HG03280 (cell line): ENCODE measurements at regions not wholly inside any gene's neighbourhood (a gene's known extent, or its start where the extent isn't known, plus 50 kb on each side); places are given as distances from the start of the nearest gene placed in this dataset.
"Not testable (repeated sequence)": the region's sequence is repeated elsewhere in the genome, so short reads cannot be mapped to it uniquely, and the experiment has no call there.

ENCODE experiments used
- ATAC-seq: cut with Tn5 transposase; IDR thresholded peaks from one replicate; pipeline ENCODE4 v1.9.1; 2021; ENCODE audit warnings: mild to moderate bottlenecking, moderate library complexity; ENCODE audit not compliant: unreplicated experiment

GRCh38 chr14:42556551-42556950 lies 949.9 kb downstream of the LRFN5 start:
- ATAC-seq: no peak

GRCh38 chr14:42555365-42555764 lies 948.7 kb downstream of the LRFN5 start:
- ATAC-seq: no peak

GRCh38 chr14:42554091-42554490 lies 947.4 kb downstream of the LRFN5 start:
- no peak for ATAC-seq

GRCh38 chr14:42550310-42550709 lies 943.6 kb downstream of the LRFN5 start:
- ATAC-seq: no peak

GRCh38 chr14:42548349-42548748 lies 941.7 kb downstream of the LRFN5 start:
- no peak for ATAC-seq

GRCh38 chr14:42545636-42546035 lies 939.0 kb downstream of the LRFN5 start:
- ATAC-seq: no peak

- ATAC-seq: no peak
Measured at GRCh38 chr14:42541535-42542001, 934.9 kb downstream of the LRFN5 start.

- no peak for ATAC-seq
Measured at GRCh38 chr14:42535397-42535796, 928.7 kb downstream of the LRFN5 start.

GRCh38 chr14:42533476-42533875 lies 926.8 kb downstream of the LRFN5 start:
- no peak for ATAC-seq

GRCh38 chr14:42532194-42532593 lies 925.5 kb downstream of the LRFN5 start:
- no peak for ATAC-seq

- ATAC-seq: no peak
Measured at GRCh38 chr14:42527141-42527540, 920.5 kb downstream of the LRFN5 start.

GRCh38 chr14:42523666-42524065 lies 917.0 kb downstream of the LRFN5 start:
- ATAC-seq: peak; percentile 83

GRCh38 chr14:42517806-42518500 lies 911.3 kb downstream of the LRFN5 start:
- no peak for ATAC-seq

GRCh38 chr14:42513837-42514236 lies 907.2 kb downstream of the LRFN5 start:
- no peak for ATAC-seq

- no peak for ATAC-seq
Measured at GRCh38 chr14:42510071-42510470, 903.4 kb downstream of the LRFN5 start.

- no peak for ATAC-seq
Measured at GRCh38 chr14:42508209-42508946, 901.7 kb downstream of the LRFN5 start.

- ATAC-seq: no peak
Measured at GRCh38 chr14:42504433-42504832, 897.8 kb downstream of the LRFN5 start.

- no peak for ATAC-seq
Measured at GRCh38 chr14:42499137-42499536, 892.5 kb downstream of the LRFN5 start.

GRCh38 chr14:42490536-42490935 lies 883.9 kb downstream of the LRFN5 start:
- ATAC-seq: no peak

- ATAC-seq: no peak
Measured at GRCh38 chr14:42488965-42489364, 882.3 kb downstream of the LRFN5 start.

GRCh38 chr14:42482345-42482971 lies 875.8 kb downstream of the LRFN5 start:
- ATAC-seq: not testable (repeated sequence)

GRCh38 chr14:42481714-42482113 lies 875.0 kb downstream of the LRFN5 start:
- ATAC-seq: not testable (repeated sequence)
